OCI-LY7 (cell line): ENCODE measurements at regions not wholly inside any gene's neighbourhood (a gene's known extent, or its start where the extent isn't known, plus 50 kb on each side); places are given as distances from the start of the nearest gene placed in this dataset.

Experiments used
- BruUV-seq: library from RNA; stranded (reverse); fragments of 400-500 nt; replicated peaks from 2 replicates; lab custom pipeline; 2021; lab: Mats Ljungman, UMichigan
- CTCF ChIA-PET: fragments of 300-600 bp; sonication (Branson Sonifier 250); formaldehyde crosslinking; loops from one replicate; lab custom pipeline; 2022; ENCODE audit warnings: antibody characterized with exemption; ENCODE audit not compliant: unreplicated experiment; lab: Charles Lee
- POLR2A ChIA-PET: fragments of 300-600 bp; sonication (Branson Sonifier 250); formaldehyde crosslinking; loops from one replicate; lab custom pipeline; 2022; ENCODE audit warnings: antibody characterized with exemption; lab: Charles Lee
- DNase-seq: peaks from one replicate; pipeline ENCODE4 v3.0.0-alpha.2; 2015; ENCODE audit warnings: low spot score
- H2AFZ ChIP-seq: fragments of 200-600 bp; sonication (generic), shearing (Covaris generic); 2 replicates; pipeline ENCODE4 v1.6.1; 2014; ENCODE audit warnings: mild to moderate bottlenecking, antibody characterized with exemption, low read length, moderate library complexity
- H3K27ac ChIP-seq: fragments of 200-600 bp; sonication (generic); 2 replicates; pipeline ENCODE4 v1.5.1; 2014; ENCODE audit warnings: mixed run types, low read depth, mild to moderate bottlenecking, moderate library complexity, low read length, inconsistent platforms; ENCODE audit not compliant: poor library complexity, severe bottlenecking
- H3K36me3 ChIP-seq: fragments of 200-600 bp; sonication (generic); 2 replicates; pipeline ENCODE4 v1.6.1; 2014; ENCODE audit warnings: mild to moderate bottlenecking, antibody characterized with exemption, low read length, moderate library complexity, mixed read lengths; ENCODE audit not compliant: insufficient read depth
- H3K4me1 ChIP-seq: fragments of 200-600 bp; sonication (generic); 2 replicates; pipeline ENCODE4 v1.5.1; 2014; ENCODE audit warnings: mild to moderate bottlenecking, low read length; ENCODE audit not compliant: insufficient read depth, poor library complexity, severe bottlenecking
- H3K4me2 ChIP-seq: fragments of 200-600 bp; sonication (generic); 2 replicates; pipeline ENCODE4 v1.6.1; 2014; ENCODE audit warnings: mild to moderate bottlenecking, low read length
- H3K4me3 ChIP-seq: fragments of 200-600 bp; sonication (generic); 2 replicates; pipeline ENCODE4 v1.5.1; 2014; ENCODE audit warnings: mild to moderate bottlenecking, low read depth, low read length; ENCODE audit not compliant: poor library complexity, severe bottlenecking
- H3K79me2 ChIP-seq: fragments of 200-600 bp; sonication (generic); 2 replicates; pipeline ENCODE4 v1.6.1; 2016; ENCODE audit warnings: low read depth, mild to moderate bottlenecking, low read length, moderate library complexity, mixed read lengths; ENCODE audit not compliant: insufficient read depth
- H3K9me2 ChIP-seq: fragments of 200-600 bp; sonication (generic); 2 replicates; pipeline ENCODE4 v1.6.1; 2016; ENCODE audit warnings: mild to moderate bottlenecking, low read length, mixed read lengths; ENCODE audit not compliant: insufficient read depth
- H3K9me3 ChIP-seq: fragments of 200-600 bp; sonication (generic); 2 replicates; pipeline ENCODE4 v1.6.1; 2014; ENCODE audit warnings: mild to moderate bottlenecking, mixed run types, low read length, mixed read lengths
- H4K20me1 ChIP-seq: fragments of 200-600 bp; sonication (generic); 2 replicates; pipeline ENCODE4 v1.6.1; 2014; ENCODE audit warnings: mild to moderate bottlenecking, antibody characterized with exemption, low read length, moderate library complexity, mixed read lengths; ENCODE audit not compliant: insufficient read depth
- EZH2phosphoT487 ChIP-seq: fragments of 200-600 bp; sonication (generic); IDR thresholded peaks from 2 replicates; pipeline ENCODE4 v1.6.1; 2018; ENCODE audit warnings: low read depth, borderline replicate concordance, mild to moderate bottlenecking, mixed run types, antibody characterized with exemption, low read length, moderate library complexity, mixed read lengths
- intact Hi-C: fragments of 100-400 bp; cut with micrococcal nuclease; formaldehyde crosslinking; loops from one replicate; pipeline ENCODE4 v1.10.0; 2022; ENCODE audit not compliant: unreplicated experiment
- TF ChIP-seq, protein P1 (sequence below): fragments of 200-600 bp; sonication (generic); conservative IDR thresholded peaks from 2 replicates; pipeline ENCODE4 v1.5.1; 2014; ENCODE audit warnings: mild to moderate bottlenecking, antibody characterized with exemption, low read length, moderate library complexity, mixed read lengths

DNA sequence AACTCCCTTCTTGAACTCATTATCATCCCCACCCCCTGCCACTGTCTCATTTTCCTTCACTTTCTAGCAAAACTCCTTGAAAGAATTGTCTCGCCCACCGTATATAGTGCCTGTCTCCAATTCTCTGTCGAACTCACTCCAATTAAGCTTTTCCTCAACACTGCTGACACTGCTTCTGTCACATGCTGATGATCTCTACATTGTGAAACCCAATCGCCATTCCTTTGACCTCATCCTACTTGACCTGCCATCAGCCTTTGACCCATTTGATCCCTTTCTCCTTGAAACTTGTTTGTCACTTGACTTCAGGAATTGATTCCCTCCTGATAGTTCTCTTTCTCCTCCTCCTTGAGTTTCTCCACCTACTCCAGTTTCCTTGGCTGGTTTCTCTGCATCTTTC, 54.8 kb downstream of the CCDC71L start:
- intact Hi-C loops, result no loop called here
- BruUV-seq, result no TSS peak
- H3K4me3 ChIP-seq, result no peak overlapping the region
- no peaks in the 10 kb centered on the region for H3K4me1 ChIP-seq
- no peaks in the 10 kb centered on the region for H3K79me2 ChIP-seq
- H2AFZ ChIP-seq, result no peak overlapping the region
- no peaks in the 10 kb centered on the region for H3K36me3 ChIP-seq
- H4K20me1 ChIP-seq, result no peaks in the 10 kb centered on the region
- no peak for DNase-seq
- TF ChIP-seq, protein P1, sequence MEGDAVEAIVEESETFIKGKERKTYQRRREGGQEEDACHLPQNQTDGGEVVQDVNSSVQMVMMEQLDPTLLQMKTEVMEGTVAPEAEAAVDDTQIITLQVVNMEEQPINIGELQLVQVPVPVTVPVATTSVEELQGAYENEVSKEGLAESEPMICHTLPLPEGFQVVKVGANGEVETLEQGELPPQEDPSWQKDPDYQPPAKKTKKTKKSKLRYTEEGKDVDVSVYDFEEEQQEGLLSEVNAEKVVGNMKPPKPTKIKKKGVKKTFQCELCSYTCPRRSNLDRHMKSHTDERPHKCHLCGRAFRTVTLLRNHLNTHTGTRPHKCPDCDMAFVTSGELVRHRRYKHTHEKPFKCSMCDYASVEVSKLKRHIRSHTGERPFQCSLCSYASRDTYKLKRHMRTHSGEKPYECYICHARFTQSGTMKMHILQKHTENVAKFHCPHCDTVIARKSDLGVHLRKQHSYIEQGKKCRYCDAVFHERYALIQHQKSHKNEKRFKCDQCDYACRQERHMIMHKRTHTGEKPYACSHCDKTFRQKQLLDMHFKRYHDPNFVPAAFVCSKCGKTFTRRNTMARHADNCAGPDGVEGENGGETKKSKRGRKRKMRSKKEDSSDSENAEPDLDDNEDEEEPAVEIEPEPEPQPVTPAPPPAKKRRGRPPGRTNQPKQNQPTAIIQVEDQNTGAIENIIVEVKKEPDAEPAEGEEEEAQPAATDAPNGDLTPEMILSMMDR, result no peak
- TF ChIP-seq EZH2phosphoT487, result no peak
- H3K9me2 ChIP-seq, result no peaks in the 10 kb centered on the region
- H3K4me2 ChIP-seq, result no peak overlapping the region
- ChIA-PET POLR2A (no interaction called here), CTCF (no interaction called here)
- no peak overlapping the region for H3K27ac ChIP-seq
- no peaks in the 10 kb centered on the region for H3K9me3 ChIP-seq

- no peaks in the 10 kb centered on the region for H3K4me1 ChIP-seq
- no peaks in the 10 kb centered on the region for H3K79me2 ChIP-seq
- BruUV-seq, result no TSS peak
- H3K27ac ChIP-seq, result no peak overlapping the region
- intact Hi-C loops, result no loop called here
- H3K9me2 ChIP-seq, result no peaks in the 10 kb centered on the region
- no peaks in the 10 kb centered on the region for H3K36me3 ChIP-seq
- no peak overlapping the region for H3K4me2 ChIP-seq
- DNase-seq, result no peak
- no peaks in the 10 kb centered on the region for H4K20me1 ChIP-seq
- H3K4me3 ChIP-seq, result no peak overlapping the region
- no peak overlapping the region for H2AFZ ChIP-seq
- POLR2A ChIA-PET, result no interaction called here
- TF ChIP-seq EZH2phosphoT487, result no peak
- no peaks in the 10 kb centered on the region for H3K9me3 ChIP-seq
- CTCF ChIA-PET, result no interaction called here
These were observed 56.0 kb downstream of the CCDC71L start for GRCh38 chr7:106604971-106605370.

GRCh38 chr7:106604303-106604924, 56.5 kb downstream of the CCDC71L start:
- Histone ChIP-seq H3K79me2 (no peaks in the 10 kb centered on the region), H3K9me3 (no peaks in the 10 kb centered on the region), H3K4me2 (no peak overlapping the region), H4K20me1 (no peaks in the 10 kb centered on the region), H3K4me1 (no peaks in the 10 kb centered on the region), H3K9me2 (no peaks in the 10 kb centered on the region), H3K27ac (no peak overlapping the region), H2AFZ (no peak overlapping the region), H3K36me3 (no peaks in the 10 kb centered on the region), H3K4me3 (no peak overlapping the region)
- no peak for DNase-seq
- no TSS peak for BruUV-seq
- ChIA-PET CTCF (no interaction called here), POLR2A (no interaction called here)
- no peak for TF ChIP-seq EZH2phosphoT487
- TF ChIP-seq, protein P1, result no peak
- intact Hi-C loops, result no loop called here
